HG02642 (cell line): ENCODE measurements at regions not wholly inside any gene's neighbourhood (a gene's known extent, or its start where the extent isn't known, plus 50 kb on each side); places are given as distances from the start of the nearest gene placed in this dataset.
A peak's percentile ranks its signal among the peaks of the same experiment; 100 is the strongest.

Experiments
- ATAC-seq: cut with Tn5 transposase; IDR thresholded peaks from one replicate; pipeline ENCODE4 v1.9.1; 2021; ENCODE audit warnings: mild to moderate bottlenecking; ENCODE audit not compliant: unreplicated experiment, poor library complexity

DNA sequence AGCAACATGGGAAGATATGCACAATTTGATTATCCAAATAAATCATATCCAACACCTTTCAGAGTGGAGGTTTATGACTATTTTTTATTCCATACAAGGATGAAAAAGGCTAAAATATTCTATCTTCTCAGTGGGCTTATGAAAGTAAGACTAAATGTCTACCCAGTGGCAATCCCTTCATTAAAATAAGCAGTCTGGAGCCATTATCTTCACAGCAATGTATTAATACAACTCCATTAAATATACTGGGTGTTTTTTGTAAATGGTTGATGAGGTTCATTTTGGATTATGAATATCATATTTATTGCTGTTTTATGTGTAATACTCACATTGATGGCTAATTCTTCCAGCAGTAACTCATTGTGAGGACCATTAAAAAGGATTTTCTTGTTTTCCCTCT lies 352.7 kb upstream of the SOX11 start:
- ATAC-seq: no peak

DNA sequence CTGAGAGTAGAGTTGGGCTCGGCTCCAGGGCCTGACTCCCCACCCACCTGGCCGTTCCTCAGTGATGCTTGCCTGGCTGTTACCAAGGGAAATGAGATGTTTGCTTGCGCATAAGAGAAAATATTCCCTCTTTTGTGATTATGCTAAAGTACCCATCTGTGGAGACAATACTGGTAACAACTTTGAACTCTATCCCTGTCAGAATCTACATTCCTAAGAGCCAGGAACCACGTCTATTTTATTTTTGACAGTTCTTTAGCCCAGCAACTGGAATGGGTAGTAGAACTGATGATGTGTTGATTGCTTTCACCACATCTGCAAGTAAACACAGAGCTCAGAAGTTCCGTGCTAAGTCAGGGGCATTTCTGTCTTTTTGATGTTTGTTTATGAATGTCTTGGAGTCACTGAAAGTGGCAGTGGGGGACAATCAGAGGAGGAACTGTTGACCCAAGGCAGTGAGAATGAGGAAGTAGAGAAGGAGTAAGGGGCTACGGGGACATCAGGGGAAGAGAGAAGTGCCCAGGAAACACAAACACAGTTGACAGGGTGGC lies 348.3 kb upstream of the SOX11 start:
- ATAC-seq: no peak

DNA sequence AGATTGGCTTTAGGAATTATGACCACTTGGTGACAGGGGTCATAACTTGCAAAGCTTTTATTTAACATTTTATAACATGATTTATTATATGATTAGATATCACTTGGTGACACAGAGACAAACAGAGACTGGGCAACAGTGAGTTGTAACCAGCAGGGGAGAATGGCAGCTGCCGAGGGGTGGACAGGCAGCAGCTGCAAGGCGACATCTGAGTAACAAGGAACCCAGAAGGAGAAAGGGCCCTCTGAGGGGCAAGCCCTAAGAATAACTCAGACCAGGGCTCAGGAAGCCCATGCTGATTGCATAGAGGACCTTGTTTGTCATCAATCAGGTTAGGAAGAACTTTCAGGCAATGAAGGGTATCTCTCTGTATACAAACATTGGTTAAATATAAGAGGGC lies 339.9 kb upstream of the SOX11 start:
- no peak for ATAC-seq

DNA sequence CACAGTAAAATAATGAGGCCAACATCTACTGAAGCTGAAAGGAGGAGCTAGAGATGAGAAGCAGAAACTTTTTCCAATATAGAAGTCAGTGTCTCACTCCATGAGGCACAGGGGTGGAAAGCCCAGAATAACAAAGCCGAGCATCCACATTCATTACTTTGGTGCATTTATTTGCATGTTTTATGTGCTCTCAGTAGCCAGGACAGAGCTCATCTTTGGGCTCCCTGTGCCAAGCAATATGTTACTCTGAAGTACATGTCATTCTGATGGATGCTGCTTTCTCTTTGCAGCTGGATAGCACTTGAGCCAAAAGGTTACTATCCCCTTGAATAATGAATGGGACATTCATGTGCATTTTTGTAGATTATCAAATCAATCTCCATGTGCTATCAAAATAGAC lies 338.6 kb upstream of the SOX11 start:
- no peak for ATAC-seq

DNA sequence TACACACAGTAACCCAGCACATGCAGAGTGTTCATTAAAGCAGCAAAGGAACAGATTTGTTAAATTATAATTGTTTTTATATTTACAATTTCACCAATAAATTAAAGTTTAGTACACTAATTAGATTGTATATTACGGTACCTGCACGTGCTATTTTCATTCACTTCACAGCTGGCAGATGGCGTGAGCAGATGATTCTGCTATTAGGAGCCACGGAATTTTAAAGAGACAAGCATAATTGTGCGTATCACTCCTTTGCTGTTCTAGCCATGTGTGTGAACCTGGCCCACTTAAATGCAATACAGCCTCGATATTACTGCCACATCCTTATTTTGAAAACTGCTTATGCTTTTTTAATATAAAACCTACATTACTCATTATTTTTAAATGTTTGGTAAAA lies 332.8 kb upstream of the SOX11 start:
- no peak for ATAC-seq

DNA sequence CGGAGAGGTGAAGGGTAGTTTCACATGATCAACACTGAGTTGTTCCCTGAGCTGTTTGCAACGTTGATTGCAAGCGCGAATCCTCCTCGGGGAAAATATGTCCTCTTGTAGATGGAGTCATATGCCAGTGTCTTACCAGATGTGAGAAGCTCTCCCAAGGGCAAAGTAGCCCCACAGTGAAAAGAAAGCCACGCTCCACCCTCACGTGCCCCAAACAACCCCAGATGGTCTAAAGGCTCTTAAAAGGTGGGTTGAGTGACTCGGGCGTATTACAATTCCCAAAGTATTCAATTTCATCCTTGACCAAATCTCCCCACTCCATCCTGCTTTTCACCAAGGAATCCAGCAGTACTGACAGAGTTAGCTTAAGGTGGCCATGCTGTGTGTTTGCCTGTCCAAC lies 332.1 kb upstream of the SOX11 start:
- ATAC-seq: no peak

DNA sequence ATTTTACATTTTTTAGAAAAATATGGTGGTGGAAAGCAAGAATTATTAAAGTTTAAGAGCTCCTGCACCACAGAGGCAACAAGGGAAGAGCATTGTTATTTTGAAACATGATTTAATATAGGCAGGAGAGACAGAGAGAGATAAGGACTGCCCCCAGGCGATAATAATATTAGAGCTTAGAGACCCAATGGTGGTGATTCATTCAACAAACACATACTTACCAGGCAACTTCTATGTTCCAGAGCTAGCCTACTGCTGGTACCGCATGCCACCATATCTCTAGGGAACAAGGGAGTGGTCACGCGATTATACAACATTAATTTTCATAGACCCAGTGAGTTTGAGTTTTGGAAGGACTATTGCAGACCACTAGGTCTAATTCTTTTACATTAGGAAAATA lies 327.8 kb upstream of the SOX11 start:
- no peak for ATAC-seq

DNA sequence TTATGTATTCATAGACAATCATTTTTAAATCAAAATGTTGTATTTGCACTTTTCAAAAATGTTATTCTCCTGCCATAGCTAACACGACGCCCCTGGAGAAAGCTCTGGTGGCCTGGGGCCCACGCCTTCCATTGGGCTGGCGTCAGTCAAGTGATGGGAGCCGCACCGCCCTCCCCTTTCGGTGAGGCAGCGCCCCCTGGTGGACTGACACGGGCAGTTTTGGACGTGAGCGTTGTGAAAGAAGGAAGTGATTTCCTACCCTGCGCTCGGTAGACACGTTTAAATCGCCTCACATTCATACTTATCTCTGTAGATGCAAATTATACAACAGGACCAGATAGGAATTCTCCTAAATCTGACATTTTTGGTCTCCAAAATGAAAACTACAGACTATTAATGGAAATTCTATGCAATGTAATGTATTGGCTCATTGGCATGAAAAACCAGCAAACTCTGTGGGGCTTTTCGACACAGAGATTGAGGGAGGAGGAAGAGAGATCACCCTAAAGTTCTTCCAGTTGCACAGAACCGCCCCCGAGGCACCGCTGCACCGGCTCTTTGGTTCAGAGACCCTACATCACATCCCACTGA lies 326.2 kb upstream of the SOX11 start:
- peak; percentile 85 for ATAC-seq

DNA sequence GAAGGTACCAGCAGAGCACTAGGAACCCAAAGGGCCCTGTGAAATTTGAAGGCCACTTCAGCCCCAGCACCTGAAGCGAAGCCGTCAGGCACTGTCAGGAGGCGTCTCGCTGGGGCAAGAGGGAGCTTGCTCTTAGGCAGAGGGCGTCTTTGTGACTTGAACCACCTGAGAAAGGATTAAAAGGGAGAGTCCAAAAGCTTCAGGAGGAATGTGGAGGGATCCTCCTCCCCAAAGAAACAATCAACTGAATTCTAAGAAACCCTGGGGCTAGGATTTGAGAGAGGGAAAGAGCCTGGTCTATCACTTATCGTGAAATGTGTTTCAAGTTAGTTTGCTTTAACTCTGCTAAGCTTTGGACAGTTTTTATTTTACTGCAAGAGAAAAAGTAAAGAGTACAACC lies 324.9 kb upstream of the SOX11 start:
- ATAC-seq: no peak

DNA sequence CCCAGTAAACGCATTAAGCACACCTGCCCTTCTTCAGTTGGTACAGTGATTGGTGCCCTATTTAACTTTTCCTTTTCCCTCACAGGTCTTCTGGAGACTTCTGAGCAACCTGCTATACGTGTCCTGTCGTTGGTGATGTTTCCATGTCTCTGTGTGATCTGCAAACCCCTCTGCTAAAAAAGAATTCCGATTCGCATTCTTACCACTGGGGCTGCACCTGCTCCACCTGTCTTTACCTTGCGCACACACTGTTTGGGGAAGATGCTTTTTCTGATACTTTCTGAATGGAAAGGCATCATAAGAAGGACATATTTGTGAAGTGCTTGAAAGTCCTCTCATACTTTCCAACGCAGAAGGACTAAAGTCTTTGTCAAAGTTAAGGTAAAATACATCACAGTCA lies 323.9 kb upstream of the SOX11 start:
- no peak for ATAC-seq

DNA sequence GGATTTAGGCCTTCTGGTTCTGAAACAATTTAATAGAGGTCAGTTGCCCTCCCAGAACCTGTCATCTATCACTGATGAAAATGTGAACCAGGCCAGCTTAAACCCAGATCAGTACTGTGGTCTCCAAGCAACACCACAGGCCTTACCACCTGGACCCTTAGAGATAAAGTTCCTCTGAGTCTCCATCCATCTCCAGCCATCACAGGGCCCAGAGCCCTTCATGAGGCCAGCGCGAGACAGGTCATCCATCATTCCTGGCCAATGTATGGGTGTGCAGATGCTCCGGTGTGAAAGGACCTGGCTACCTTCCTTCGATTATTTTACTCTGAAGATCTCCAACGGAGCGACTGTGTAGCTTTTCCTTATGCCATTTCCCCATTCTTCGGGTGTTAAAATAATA lies 322.7 kb upstream of the SOX11 start:
- no peak for ATAC-seq

DNA sequence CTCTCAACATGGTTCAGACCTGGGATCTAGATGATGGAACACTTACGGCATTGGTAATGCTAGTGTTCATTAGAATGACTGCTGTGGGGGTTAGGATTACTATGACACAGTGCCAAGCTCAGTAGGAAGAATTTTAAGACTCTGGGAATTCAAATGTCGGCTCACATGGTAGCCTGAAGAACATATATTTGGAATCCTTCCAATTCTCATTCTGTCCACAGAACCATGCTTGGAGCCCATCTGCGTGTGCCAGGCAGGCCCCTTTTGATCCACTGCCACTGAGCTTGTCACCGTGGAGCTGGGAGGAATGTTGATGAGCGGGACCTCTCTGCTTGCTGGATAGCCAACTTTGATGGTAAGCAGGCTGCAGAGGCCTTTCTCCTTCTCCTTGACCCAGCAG lies 322.0 kb upstream of the SOX11 start:
- no peak for ATAC-seq

DNA sequence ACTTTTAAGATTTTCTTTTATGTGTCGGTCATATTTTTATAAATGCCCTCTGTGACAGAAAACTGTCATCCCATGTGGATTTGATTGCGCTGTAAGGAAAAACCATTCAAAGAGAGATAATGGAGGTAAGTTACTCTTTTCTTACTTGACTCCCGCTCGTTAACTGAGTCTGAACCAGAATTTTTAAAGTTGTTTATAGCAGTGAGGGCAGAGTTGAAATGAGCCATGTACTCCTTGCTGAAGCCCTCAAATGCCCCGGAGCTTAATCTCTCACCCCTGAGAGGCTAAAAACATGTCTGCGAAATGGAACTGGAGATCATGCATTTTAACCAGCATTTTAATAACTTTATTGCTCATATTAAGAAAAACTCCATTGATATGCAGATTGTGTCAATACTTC lies 320.0 kb upstream of the SOX11 start:
- no peak for ATAC-seq

DNA sequence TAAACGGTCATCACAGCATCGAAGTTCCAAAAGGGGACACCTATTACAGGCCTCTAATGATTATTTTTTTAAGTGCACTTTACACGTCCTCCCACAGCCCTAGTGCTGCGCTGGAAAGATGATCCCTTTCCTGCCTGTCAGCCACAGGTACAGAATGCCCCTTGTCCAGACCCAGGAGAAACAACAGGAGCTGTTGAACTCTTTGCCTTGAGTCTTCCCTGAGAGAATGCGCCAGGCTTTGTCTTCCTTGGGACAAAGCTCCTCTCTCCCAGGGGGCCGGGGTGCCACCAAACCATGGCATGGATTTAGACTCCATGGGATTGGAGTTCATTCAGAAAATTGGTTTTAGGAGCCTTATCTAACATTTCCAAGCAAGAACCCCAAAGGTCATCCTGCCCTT lies 319.0 kb upstream of the SOX11 start:
- ATAC-seq: no peak

DNA sequence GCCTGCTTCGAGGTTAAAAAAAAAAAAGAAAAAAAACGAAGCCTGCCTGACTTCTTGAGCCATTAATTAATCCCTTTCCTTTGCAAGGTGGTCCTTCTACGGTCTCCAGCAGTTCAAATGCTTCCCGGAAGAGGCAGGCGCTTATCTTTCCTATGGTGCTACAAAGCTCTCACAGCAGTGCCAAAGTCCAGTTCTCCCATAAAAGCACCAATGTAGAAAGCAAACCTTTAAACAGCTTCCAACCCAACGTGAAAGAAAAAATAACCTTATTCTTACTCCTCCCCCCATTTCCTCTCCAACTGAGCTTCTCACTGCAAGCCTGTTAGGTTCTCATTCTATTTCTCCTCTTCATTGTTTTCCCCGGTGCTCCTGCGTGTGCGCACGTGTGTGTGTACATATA lies 317.4 kb upstream of the SOX11 start:
- no peak for ATAC-seq

DNA sequence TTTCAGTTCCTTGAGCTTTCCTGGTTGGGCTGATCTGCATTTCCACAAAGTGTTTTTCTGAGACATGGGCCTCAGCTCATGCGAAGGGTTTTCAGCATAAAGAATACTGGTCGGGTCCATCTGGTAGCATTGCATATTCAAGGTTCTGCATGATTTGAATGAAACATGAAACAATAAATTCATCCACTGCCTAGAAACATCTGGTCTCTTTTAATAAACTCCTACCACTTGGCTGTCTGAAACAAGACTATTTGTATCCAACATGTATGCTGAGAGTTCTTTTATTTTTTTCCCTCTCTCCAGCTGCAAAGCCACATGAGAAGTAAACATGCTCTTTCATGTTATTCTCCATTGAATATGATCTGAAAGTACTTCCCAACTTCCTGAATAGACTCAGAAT lies 314.9 kb upstream of the SOX11 start:
- no peak for ATAC-seq

DNA sequence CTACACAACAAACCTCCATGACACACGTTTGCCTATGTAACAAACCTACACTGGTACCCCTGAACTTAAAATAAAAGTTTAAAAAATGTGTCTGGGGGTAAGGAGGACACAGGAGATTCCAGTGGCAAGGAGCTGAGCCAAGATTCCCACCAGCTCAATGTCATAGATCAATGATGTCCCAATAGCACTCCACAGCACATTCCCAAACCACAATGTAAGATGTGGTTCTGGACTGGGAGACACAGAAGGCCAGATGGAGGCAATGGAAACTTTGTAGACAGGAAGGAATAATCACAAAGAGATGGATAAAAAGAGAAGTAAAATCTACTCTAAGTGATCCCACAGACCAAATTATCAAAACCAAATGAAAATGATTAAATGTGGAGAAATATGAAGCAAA lies 312.4 kb upstream of the SOX11 start:
- no peak for ATAC-seq

DNA sequence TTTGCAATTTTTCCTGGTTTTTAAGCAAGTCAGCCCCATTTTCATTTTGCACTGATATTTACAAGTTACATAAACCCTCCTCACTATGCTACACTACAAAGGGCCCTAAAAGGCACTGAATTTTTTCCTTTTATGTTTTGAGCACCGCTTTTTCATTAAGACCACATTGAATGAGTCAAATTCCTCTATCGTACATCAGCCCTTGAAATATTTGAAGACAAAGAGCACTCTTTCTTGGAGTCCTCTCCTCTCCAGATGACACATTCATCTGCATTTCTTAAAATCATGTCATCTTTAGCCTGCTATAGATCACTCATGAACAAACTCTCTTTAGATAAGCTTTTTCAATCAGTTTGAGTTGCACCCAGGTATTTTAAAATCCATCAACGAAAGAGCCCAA lies 306.6 kb upstream of the SOX11 start:
- no peak for ATAC-seq

DNA sequence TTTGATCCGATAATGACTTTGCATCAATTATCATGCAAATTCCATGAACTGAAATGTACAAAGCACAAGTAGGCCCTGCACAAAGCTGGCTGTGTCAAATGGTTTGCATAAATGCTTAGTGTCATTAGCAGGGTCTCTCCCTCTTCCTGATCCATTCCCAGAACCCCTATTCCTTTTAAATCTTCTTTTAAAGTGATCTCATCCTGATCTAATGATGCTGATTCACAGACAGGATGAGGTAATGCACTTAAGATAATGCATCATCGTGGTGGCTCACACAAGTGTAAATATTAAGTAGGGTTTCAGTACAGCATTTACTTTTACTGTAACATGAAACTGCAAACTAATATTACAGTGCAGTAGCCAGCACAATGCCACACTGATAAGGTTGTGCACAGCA lies 304.8 kb upstream of the SOX11 start:
- ATAC-seq: no peak

DNA sequence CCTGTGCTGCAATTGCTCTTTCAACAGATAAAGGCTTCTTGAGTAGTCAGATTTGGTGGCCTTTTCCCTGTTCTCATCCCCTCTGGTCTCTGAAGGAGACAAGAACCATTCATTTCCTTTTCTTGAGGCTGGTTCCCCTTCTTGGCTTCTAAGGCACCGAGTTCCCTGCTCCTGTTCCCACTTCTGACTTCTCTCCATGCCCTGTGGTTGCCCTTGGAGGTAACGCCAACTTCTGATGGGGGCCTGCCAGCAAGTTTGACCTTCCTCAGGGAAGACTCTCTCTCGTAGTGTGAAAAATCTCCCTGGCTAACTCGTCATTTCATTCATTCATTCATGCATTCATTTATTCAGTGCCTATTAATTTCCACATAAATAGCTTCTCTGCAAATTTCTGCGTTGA lies 302.4 kb upstream of the SOX11 start:
- ATAC-seq: no peak

DNA sequence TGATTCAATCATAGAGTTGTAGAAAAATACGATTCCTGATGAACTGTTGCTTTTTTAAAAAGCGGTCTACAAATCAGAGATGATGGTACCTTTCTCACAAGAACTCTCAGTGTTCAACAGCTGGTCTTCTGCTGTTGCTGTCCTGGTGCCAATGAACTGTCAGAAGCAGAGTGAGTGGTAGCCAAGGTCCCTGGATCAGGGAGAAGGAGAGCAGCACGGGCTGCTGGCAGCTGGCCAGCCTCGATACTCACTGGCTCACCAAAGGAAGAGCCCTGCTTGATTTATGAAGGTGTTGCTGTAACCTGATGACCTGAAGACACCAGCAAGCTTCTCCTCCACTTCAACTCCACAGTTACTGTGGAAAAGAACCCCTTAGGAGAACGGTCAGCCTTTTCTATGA lies 300.8 kb upstream of the SOX11 start:
- no peak for ATAC-seq

DNA sequence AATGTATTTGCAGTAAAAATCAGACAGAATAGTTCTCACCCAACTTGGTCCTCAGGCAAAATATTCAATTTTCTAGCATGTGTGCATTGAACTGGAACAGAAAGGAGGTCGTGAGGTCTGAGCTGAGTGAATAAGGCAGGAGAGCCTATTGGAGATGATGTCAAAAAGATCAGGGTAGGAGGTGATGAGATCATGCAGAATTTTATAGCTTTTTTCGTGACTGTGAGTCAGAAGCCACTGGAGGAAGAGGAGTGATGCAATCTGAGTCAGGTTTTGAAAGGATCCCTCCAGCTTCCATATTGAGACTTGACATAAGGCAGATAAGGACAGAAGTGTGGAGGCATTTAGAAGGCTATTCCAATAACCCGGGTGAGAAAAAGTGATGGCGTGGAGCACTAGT lies 299.5 kb upstream of the SOX11 start:
- ATAC-seq: no peak

DNA sequence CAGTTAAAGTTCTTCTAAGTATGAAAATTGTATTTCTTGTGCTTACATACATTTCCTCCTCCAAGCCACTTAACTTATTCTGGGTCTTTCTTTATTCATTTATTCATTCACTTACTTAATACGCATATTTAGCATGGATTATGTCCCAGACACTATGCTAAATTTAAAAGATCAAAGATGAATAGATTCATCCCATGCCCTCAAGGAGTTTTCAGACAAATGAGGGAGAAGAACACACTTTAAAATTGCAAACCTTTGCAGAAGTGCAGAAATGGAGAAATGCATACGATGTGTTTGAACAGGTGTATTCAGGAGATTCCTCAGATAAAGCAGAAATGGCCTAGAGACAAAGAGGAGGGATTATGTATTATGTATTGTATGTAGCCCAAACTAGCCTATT lies 298.7 kb upstream of the SOX11 start:
- ATAC-seq: no peak
